ENCODE measurements at regions not wholly inside any gene's neighbourhood (a gene's known extent, or its start where the extent isn't known, plus 50 kb on each side); places are given as distances from the start of the nearest gene placed in this dataset.

DNA sequence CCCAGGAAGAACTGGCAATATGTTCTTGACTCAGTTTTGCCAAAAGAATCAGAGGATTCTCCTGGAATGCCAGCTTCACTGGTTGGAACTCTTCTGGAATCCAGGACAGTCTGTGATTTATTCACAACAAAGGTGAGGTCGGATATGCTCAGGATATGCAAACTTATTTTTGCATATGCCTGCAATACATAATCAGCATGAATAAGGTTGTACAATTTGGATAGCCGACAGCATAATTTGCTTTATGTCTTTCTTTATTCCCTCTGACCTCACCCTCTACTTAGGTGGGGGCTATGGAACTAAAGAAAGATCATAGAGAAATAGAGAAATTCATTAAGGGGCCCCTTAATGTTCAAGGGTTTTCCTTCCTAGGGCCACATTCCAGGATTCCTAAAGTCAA is 57.6 kb upstream of the AKR1E2 start:
- 81 to 84% methylated on average over 2 of the region's 2 CpGs for WGBS, 2 donors
- TF ChIP-seq, protein P1, sequence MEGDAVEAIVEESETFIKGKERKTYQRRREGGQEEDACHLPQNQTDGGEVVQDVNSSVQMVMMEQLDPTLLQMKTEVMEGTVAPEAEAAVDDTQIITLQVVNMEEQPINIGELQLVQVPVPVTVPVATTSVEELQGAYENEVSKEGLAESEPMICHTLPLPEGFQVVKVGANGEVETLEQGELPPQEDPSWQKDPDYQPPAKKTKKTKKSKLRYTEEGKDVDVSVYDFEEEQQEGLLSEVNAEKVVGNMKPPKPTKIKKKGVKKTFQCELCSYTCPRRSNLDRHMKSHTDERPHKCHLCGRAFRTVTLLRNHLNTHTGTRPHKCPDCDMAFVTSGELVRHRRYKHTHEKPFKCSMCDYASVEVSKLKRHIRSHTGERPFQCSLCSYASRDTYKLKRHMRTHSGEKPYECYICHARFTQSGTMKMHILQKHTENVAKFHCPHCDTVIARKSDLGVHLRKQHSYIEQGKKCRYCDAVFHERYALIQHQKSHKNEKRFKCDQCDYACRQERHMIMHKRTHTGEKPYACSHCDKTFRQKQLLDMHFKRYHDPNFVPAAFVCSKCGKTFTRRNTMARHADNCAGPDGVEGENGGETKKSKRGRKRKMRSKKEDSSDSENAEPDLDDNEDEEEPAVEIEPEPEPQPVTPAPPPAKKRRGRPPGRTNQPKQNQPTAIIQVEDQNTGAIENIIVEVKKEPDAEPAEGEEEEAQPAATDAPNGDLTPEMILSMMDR (IDR thresholded peaks at IDR 0.05), result no peak
- TF ChIP-seq EP300 (IDR thresholded peaks at IDR 0.05) (no peak), POLR2A (IDR thresholded peaks at IDR 0.05) (no peak), POLR2AphosphoS5 (IDR thresholded peaks at IDR 0.05) (no peak)
- Histone ChIP-seq H3K9me3 (no peaks in the 10 kb centered on the region), H3K4me1 (peaks cover 0 to 40% (median 28%) of the 10 kb centered on the region in 4 donors), H3K27me3 (no peaks in the 10 kb centered on the region), H3K36me3 (no peaks in the 10 kb centered on the region), H3K27ac (peak overlapping the region in 1 of 4 donors; percentile 58), H3K4me3 (no peak overlapping the region)
- no peak for DNase-seq
- intact Hi-C loops (cut with DNase I), result loop anchor here (2.0 to 10.0 kb wide), 2 partner anchors 114 to 986 kb away; no protein-coding TSS in a partner anchor

- no peaks in the 10 kb centered on the region for H3K9me3 ChIP-seq
- intact Hi-C loops (cut with DNase I), result loop anchor here (2.0 to 10.0 kb wide), 2 partner anchors 112 to 1528 kb away; no protein-coding TSS in a partner anchor
- DNase-seq, result no peak
- H3K27me3 ChIP-seq, result no peaks in the 10 kb centered on the region
- TF ChIP-seq, protein P1 (IDR thresholded peaks at IDR 0.05), result peak; percentile 47 to 79 (median 64)
- no peak for TF ChIP-seq POLR2AphosphoS5 (IDR thresholded peaks at IDR 0.05)
- no peak for TF ChIP-seq POLR2A (IDR thresholded peaks at IDR 0.05)
- no peak for TF ChIP-seq EP300 (IDR thresholded peaks at IDR 0.05)
- H3K4me3 ChIP-seq, result no peak overlapping the region
- no peaks in the 10 kb centered on the region for H3K36me3 ChIP-seq
- H3K27ac ChIP-seq, result peak overlapping the region in 2 of 4 donors; percentile 1 to 58
- 55 to 57% methylated on average over 7 of the region's 7 CpGs for WGBS, 2 donors
- H3K4me1 ChIP-seq, result peaks cover 0 to 40% (median 28%) of the 10 kb centered on the region in 4 donors
Observed at GRCh38 chr10:4767033-4767814, 58.8 kb upstream of the AKR1E2 start.

DNA sequence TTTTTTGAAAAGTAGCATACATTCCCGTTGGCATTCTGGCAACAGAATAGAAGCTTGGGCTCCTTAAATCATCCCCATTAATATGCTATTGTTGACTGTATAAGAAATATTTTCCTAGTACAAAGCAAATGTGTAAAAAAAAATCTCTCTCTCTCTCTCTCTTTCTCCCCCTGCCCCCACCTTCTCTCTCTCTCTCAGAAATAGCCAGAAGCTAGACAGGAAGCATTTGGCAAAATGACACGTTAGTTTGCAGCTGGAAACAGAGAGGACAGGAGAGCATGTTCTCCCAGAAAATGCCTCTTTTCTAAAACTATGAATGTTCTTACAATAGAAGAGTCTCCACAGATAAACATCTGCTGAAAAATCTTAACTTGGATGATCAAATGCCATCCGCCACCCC is 59.6 kb upstream of the AKR1E2 start:
- no peaks in the 10 kb centered on the region for H3K36me3 ChIP-seq
- TF ChIP-seq POLR2A (IDR thresholded peaks at IDR 0.05), result no peak
- TF ChIP-seq, protein P1 (IDR thresholded peaks at IDR 0.05), result no peak
- TF ChIP-seq POLR2AphosphoS5 (IDR thresholded peaks at IDR 0.05), result no peak
- no peak for TF ChIP-seq EP300 (IDR thresholded peaks at IDR 0.05)
- no peaks in the 10 kb centered on the region for H3K27me3 ChIP-seq
- DNase-seq, result no peak
- peak overlapping the region in 2 of 4 donors; percentile 1 to 58 for H3K27ac ChIP-seq
- H3K4me1 ChIP-seq, result peaks cover 0 to 37% (median 24%) of the 10 kb centered on the region in 4 donors
- no peak overlapping the region for H3K4me3 ChIP-seq
- no peaks in the 10 kb centered on the region for H3K9me3 ChIP-seq
- 72 to 74% methylated on average over 3 of the region's 3 CpGs for WGBS, 2 donors
- intact Hi-C loops (cut with DNase I), result loop anchor here (2.0 to 10.0 kb wide), 2 partner anchors 112 to 1528 kb away; no protein-coding TSS in a partner anchor

DNA sequence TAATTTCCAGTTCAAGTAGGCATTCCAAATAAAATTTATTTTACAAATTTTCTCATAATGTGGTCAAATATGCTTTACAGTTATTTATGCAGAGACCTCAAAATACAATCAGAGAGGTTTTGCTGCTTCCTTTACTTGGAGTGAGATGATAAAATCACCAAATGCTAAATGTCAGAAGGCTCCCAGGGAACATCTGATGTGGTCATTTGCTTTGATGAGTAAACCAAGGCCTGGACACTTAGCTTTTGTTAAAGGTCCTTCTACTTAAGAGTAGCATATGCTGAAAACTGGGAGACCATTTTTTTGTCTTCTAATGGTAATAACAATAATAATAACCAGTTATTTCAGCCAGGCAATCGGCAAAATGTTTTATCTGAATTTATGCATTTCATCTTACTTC is 60.6 kb upstream of the AKR1E2 start:
- Histone ChIP-seq H3K4me1 (peaks cover 0 to 27% (median 15%) of the 10 kb centered on the region in 4 donors), H3K4me3 (no peak overlapping the region), H3K9me3 (no peaks in the 10 kb centered on the region), H3K27me3 (no peaks in the 10 kb centered on the region), H3K36me3 (no peaks in the 10 kb centered on the region), H3K27ac (no peak overlapping the region)
- no peak for DNase-seq
- WGBS, 2 donors, result 93 to 100% methylated on average over 1 of the region's 1 CpG
- intact Hi-C loops (cut with DNase I), result loop anchor here (10.0 kb wide), 1 partner anchor 111 kb away; no protein-coding TSS in a partner anchor
- TF ChIP-seq, protein P1 (IDR thresholded peaks at IDR 0.05), result no peak
- TF ChIP-seq EP300 (IDR thresholded peaks at IDR 0.05), result no peak
- TF ChIP-seq POLR2A (IDR thresholded peaks at IDR 0.05), result no peak
- TF ChIP-seq POLR2AphosphoS5 (IDR thresholded peaks at IDR 0.05), result no peak

All from sigmoid colon (tissue), 6 donors.